D341Med (cell line): ENCODE measurements at regions not wholly inside any gene's neighbourhood (a gene's known extent, or its start where the extent isn't known, plus 50 kb on each side); places are given as distances from the start of the nearest gene placed in this dataset.
A peak's percentile ranks its signal among the peaks of the same experiment; 100 is the strongest.
"Not testable (repeated sequence)": the region's sequence is repeated elsewhere in the genome, so short reads cannot be mapped to it uniquely, and the experiment has no call there.

Experiments
- DNase-seq: peaks from one replicate; pipeline ENCODE4 v3.0.0; 2012; ENCODE audit warnings: low spot score

GRCh38 chr9:63912451-63912850 lies 1372.6 kb downstream of the FOXD4L5 start:
- DNase-seq = not testable (repeated sequence)

GRCh38 chr9:63909076-63909475 lies 1375.9 kb downstream of the FOXD4L5 start:
- DNase-seq = not testable (repeated sequence)

- not testable (repeated sequence) for DNase-seq
Measured at GRCh38 chr9:63899637-63900190, 1385.3 kb downstream of the FOXD4L5 start.

GRCh38 chr9:63881386-63881785 lies 1403.6 kb downstream of the FOXD4L5 start:
- DNase-seq = not testable (repeated sequence)

- DNase-seq = not testable (repeated sequence)
Measured at GRCh38 chr9:63876380-63876779, 1408.6 kb downstream of the FOXD4L5 start.

GRCh38 chr9:63859475-63860215 lies 1425.4 kb downstream of the FOXD4L5 start:
- DNase-seq = no peak

- not testable (repeated sequence) for DNase-seq
Measured at GRCh38 chr9:63859090-63859474, 1425.9 kb downstream of the FOXD4L5 start.

GRCh38 chr9:63853140-63853751 lies 1431.8 kb downstream of the FOXD4L5 start:
- DNase-seq = not testable (repeated sequence)

- not testable (repeated sequence) for DNase-seq
Measured at GRCh38 chr9:63824804-63825203, 1460.2 kb downstream of the FOXD4L5 start.

GRCh38 chr9:63823375-63824201 lies 1461.4 kb downstream of the FOXD4L5 start:
- DNase-seq = peak; percentile 31

GRCh38 chr9:63822615-63823374 lies 1462.2 kb downstream of the FOXD4L5 start:
- not testable (repeated sequence) for DNase-seq

- DNase-seq = not testable (repeated sequence)
Measured at GRCh38 chr9:63821293-63821692, 1463.7 kb downstream of the FOXD4L5 start.

- DNase-seq = not testable (repeated sequence)
Measured at GRCh38 chr9:63820882-63821281, 1464.1 kb downstream of the FOXD4L5 start.

GRCh38 chr9:63820383-63820782 lies 1464.6 kb downstream of the FOXD4L5 start:
- DNase-seq = not testable (repeated sequence)

- DNase-seq = peak; percentile 42
Measured at GRCh38 chr9:63817622-63818518, 1467.1 kb downstream of the FOXD4L5 start.

- DNase-seq = peak; percentile 57
Measured at GRCh38 chr9:63816751-63817621, 1468.0 kb downstream of the FOXD4L5 start.

GRCh38 chr9:63814970-63815669 lies 1469.9 kb downstream of the FOXD4L5 start:
- DNase-seq = not testable (repeated sequence)

- DNase-seq = not testable (repeated sequence)
Measured at GRCh38 chr9:63813391-63814021, 1471.5 kb downstream of the FOXD4L5 start.
